Esophagus squamous epithelium (tissue), 4 donors: ENCODE measurements at regions not wholly inside any gene's neighbourhood (a gene's known extent, or its start where the extent isn't known, plus 50 kb on each side); places are given as distances from the start of the nearest gene placed in this dataset.

ENCODE experiments used
- POLR2A ChIP-seq, 4 donors: fragments of 450-650 bp; IDR thresholded peaks; one replicate each; pipeline ENCODE4 v1.6.1; 2017; ENCODE audit warnings: antibody characterized with exemption in 4 of 4, mild to moderate bottlenecking in 4 of 4, moderate library complexity in 3 of 4
- TF ChIP-seq, protein P1 (sequence below), 6 experiments: fragments of 450-650 bp in 4 of 6; fragments of 200-600 bp in 2 of 6; sonication (generic) in 2 of 6; IDR thresholded peaks; one replicate each; pipeline ENCODE4 v1.5.1; 2016 to 2019; ENCODE audit warnings: antibody characterized with exemption in 6 of 6, mild to moderate bottlenecking in 4 of 6, moderate library complexity in 4 of 6

DNA sequence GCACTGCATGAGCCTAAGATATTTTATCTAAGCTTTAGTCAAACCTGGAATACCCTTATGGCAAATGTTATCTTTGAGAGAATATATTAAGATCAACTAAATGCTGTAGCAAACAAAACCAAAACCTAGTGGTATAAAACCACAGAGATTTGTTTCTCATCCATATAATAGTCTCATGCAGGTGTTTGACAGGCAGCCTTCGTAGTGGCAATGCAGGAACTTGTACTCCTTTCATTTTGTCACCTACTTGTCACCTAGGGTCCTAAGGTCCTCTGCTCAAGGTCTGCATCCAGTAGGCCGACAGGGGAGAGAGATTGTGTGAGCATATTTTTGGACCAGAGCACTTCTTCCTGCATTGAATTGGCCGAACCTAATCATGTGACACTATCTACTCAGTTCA lies 352.6 kb downstream of the GPR37 start:
- TF ChIP-seq POLR2A (IDR thresholded peaks at IDR 0.05), result no peak
- TF ChIP-seq, protein P1, sequence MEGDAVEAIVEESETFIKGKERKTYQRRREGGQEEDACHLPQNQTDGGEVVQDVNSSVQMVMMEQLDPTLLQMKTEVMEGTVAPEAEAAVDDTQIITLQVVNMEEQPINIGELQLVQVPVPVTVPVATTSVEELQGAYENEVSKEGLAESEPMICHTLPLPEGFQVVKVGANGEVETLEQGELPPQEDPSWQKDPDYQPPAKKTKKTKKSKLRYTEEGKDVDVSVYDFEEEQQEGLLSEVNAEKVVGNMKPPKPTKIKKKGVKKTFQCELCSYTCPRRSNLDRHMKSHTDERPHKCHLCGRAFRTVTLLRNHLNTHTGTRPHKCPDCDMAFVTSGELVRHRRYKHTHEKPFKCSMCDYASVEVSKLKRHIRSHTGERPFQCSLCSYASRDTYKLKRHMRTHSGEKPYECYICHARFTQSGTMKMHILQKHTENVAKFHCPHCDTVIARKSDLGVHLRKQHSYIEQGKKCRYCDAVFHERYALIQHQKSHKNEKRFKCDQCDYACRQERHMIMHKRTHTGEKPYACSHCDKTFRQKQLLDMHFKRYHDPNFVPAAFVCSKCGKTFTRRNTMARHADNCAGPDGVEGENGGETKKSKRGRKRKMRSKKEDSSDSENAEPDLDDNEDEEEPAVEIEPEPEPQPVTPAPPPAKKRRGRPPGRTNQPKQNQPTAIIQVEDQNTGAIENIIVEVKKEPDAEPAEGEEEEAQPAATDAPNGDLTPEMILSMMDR (IDR thresholded peaks at IDR 0.05), result no peak
